Astrocyte of the hippocampus (primary cell): ENCODE measurements at regions not wholly inside any gene's neighbourhood (a gene's known extent, or its start where the extent isn't known, plus 50 kb on each side); places are given as distances from the start of the nearest gene placed in this dataset.
"Not testable (repeated sequence)": the region's sequence is repeated elsewhere in the genome, so short reads cannot be mapped to it uniquely, and the experiment has no call there.

Source experiments
- DNase-seq: peaks from one replicate; pipeline ENCODE4 v3.0.0; 2011; ENCODE audit warnings: low read depth, low spot score

- no peak for DNase-seq
These were observed 1752.6 kb upstream of the C9orf72 start for GRCh38 chr9:29325894-29326293.

DNA sequence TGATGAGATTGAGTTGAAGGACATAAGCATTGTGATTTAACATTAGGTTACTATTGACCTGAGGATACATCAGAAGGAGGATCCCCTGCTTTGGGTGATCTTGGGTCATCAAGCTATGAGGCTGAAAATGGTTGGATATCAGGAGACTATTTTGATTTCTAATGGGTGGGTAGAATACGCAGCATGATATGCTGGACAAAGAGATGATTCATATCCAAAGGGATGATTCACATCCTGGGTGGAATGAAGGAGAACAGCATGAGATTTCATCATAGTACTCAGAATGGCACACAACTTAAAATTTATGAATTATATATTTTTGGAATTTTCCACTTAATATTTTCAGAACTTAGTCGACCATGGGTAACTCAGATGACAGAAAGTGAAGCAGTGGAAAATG lies 1759.5 kb upstream of the C9orf72 start:
- DNase-seq, result peak; percentile 10

DNA sequence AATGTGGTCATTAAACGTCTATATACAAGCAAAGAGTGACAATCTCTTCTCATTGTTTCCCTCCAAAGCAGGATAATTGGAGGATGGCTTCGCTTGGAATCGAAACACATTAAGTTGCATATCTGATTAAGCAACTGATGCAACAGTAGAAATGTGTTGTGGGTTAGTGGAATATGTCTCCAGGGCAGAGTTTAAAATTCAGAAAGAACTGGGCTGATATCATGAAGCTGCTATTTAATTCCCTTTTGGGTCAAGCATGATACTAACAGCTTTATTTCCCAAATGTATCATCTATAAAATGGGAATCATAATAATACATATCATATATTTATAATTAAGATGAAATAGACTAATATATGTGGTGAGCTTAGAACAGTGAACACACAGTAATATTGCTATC lies 1763.0 kb upstream of the C9orf72 start:
- DNase-seq, result no peak

GRCh38 chr9:29339387-29339786 lies 1766.1 kb upstream of the C9orf72 start:
- DNase-seq, result no peak

DNA sequence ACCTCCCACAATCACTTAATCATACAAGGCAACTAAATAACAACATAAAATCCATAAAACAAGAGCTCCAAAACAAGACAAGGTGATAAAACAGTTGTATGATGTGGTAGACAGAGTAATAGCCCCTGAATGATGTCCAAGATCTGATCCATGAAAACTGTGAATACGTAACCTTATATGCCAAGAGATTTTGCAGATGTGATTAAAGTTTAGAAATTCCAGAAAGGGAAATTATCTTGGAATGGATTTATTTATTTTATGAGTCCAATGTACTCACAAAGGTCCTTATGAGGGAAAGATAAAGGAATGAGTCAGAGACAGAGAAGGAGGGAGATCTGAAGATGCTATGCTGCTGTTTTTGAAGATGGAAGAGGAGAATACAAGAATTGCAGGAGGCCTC lies 1775.7 kb upstream of the C9orf72 start:
- no peak for DNase-seq

GRCh38 chr9:29389421-29389820 lies 1816.1 kb upstream of the C9orf72 start:
- no peak for DNase-seq

DNA sequence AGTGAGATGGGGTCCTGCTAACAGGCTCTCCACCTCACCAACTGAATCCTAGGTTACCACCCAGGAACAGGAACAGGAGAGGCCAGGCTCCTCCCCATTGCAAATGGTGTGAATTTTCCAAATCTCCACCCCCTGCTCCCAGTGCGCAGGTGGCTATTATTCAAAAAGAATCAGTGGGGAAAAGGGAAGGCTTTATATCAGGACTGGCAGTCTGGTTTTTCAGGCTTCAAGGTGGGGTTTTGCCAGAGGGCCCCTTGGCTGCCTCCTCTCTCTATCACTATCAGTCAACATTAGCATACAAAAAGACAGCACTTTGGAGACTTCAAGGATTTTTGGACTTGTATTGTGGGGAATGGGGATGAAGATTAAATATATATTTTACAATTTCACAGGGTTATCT lies 1817.6 kb upstream of the C9orf72 start:
- DNase-seq, result no peak

DNA sequence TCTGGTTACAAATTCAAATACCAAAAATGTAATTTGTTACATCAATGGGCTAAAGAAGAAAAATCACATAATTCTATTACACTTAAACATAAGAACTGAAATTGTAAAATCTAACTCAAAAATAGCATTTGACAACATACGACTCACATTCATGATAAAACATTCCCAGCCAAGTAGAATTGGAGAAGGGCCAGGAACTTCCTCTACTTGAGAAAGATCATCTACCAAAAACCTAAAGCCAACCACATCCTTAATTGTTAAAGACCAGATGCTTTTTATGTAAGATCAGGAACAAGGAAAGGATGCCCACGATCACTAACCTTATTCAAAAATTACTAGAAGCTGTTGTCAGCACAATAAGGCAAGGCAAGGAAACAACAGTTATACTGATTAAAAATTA lies 1819.8 kb upstream of the C9orf72 start:
- DNase-seq, result no peak

DNA sequence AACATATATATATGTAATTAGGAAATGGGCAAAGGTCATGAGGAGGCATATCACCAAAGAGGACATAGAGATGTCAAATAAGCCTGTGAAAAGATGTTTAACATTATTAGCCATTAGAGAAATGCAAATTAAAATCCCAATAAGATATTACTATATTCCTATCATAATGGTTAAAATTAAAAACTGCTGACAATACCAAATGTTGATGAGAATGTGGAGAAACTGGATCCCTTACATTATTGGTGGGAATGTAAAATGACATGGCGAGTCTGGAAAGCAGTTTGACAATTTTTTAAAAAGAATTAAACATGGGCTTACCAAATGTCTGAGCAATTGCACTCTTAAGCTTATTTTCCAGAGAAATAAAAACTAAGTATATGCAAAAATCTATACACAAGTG lies 1821.6 kb upstream of the C9orf72 start:
- no peak for DNase-seq

DNA sequence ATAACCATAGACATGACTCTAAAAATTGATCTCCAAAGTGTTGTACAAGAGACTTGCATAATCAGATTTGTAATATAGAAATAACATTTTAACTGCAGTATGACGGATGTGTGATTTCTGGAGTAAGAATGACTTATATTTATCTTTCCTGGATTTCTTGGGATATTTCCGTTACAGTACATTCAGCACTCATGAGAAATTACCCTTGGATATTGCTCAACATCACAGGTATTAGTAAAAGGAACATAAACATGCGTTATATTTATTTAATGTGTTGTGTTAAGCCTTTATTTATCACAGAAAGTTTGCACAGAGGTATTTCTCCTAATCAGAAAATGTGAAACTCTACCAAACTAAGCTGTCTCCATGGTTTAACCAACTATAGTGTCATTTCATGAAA lies 1823.9 kb upstream of the C9orf72 start:
- DNase-seq, result no peak

DNA sequence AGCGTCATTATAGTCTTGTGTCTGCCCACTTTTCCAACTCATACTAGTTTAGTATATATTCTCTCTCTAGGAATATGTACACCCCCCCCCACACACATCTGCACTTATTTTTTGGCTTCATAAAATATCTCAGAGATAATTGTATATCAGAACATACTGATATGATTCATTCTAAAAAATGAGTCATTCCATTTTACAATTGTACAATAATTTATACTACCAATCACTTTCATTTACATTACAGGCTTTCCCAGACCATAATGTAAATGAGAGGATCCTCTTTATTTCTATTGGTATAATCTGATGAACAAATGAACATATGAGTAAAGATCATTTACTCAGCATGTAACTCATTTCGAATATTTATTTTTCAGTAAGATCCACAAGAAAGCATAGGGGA lies 1842.9 kb upstream of the C9orf72 start:
- DNase-seq, result no peak

GRCh38 chr9:29422438-29422837 lies 1849.2 kb upstream of the C9orf72 start:
- DNase-seq, result no peak

DNA sequence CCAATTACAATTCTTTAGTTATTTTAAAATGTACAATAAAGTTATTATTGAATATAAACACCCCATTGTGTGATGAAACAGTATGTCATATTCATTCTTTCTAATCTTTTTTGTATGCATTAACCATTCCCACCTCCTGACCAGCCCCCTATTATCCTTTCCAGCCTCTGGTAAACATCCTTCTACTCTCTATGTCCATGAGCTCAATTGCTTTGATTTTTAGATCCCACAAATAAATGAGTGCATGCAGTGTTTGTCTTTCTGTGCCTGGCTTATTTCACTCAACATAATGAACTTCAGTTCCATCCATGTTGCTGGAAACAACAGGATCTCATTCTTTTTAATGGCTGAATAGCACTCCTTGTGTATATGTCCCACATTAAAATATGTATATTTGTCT lies 1858.9 kb upstream of the C9orf72 start:
- DNase-seq, result no peak

DNA sequence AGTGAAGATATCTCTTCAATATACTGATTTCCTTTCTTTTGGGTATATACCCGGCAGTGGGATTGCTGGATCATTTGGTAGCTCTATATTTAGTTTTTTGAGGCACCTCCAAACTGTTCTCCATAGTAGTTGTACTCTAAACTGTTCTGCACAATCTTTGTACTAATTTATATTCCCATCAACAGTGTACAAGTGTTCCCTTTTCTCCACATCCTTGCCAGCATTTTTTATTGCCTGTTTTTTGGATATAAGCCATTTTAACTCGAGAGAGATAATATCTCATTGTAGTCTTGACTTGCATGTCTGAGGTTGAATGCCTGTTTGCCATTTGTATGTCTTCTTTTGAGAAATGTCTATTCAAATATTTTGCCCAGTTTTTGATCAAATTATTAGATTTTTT lies 1859.4 kb upstream of the C9orf72 start:
- DNase-seq, result not testable (repeated sequence)

- DNase-seq, result no peak
These were observed 1862.1 kb upstream of the C9orf72 start for GRCh38 chr9:29435368-29435767.

- DNase-seq, result no peak
These were observed 1864.2 kb upstream of the C9orf72 start for GRCh38 chr9:29437526-29437925.

DNA sequence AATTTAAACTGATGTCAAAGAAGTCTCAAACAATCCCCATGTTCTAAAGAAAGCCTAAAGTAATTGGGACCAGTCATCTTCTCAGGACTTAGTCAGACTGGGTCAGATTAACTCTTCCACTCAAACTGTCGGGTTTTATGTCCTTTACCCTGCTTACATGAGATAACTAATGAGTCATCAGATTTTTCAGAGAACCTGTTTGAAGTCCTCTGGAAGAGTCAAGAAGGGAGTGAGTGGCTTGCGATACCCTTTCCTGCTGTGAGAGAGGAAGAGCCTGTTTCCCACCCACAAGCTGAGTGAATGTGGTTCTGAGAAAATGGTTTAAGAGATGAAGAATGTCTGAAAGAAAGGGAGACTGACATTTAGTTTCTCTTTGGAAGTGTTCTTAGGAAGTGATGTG lies 1866.7 kb upstream of the C9orf72 start:
- DNase-seq, result no peak

DNA sequence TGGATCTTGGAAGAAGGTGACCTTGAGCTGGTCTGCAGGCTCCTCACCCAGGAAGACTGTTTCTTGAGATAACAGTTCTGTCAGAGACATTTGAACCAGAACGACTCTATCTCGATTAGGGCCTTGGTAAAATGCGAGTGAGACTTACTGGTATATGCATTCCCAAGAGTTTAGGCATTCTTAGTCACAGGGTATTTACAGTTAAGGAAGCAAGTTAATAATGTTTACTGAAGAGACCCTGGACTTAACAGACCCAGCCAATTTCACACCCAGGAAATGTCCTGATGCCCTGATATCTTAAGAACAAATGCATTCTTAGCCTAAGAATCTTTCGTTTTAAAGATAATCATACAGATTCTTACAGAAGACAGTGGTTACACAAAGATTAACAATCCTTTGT lies 1867.2 kb upstream of the C9orf72 start:
- DNase-seq, result no peak

- DNase-seq, result no peak
These were observed 1872.5 kb upstream of the C9orf72 start for GRCh38 chr9:29445751-29446150.

DNA sequence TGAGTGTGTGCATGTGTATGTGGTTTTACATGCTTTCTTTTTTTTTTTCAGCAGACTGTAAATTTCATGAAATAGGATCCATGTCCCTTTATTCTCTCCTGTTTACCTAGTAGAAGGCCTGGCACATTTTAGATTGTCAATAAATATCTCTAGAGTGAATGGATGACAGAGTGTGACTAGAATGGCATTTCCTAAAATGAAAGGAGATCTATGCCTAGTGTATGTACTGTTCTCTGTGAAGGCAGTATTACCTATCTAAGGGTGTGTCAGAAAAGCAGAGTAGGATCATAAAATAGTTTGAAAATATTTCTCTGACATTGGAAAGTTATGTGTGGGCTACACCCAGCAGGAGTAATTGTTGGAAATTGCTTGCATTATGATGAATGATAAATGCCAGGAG lies 1876.0 kb upstream of the C9orf72 start:
- no peak for DNase-seq

DNA sequence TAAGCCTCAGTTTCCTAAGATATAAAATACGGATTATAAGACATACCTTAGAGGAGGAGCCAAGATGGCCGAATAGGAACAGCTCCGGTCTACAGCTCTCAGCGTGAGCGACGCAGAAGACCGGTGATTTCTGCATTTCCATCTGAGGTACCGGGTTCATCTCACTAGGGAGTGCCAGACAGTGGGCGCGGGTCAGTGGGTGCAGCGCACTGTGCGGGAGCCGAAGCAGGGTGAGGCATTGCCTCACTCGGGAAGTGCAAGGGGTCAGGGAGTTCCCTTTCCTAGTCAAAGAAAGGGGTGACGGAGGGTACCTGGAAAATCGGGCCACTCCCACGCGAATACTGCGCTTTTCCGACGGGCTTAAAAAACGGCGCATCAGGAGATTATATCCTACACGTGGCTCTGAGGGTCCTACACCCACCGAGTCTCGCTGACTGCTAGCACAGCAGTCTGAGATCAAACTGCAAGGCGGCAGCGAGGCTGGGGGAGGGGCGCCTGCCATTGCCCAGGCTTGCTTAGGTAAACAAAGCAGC lies 1877.1 kb upstream of the C9orf72 start:
- DNase-seq, result not testable (repeated sequence)

DNA sequence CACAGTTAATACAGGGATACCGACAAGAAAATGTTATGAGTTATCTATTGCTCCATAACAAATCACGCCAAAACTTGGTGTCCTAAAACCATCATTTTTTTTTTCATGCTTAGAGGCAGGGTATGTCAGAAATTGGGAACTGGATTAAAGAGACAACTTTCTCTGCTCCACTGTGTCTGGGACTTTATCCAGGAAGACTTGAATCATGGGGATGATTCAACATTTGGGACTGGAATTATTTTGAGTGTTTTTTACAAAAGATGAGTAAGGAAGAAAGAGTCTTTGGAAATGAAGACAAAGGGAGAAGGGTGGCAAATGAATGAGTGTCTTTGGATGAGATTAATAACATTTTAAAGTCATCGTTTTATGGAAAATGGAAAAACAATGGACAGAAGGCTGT lies 1883.7 kb upstream of the C9orf72 start:
- peak; percentile 3 for DNase-seq

DNA sequence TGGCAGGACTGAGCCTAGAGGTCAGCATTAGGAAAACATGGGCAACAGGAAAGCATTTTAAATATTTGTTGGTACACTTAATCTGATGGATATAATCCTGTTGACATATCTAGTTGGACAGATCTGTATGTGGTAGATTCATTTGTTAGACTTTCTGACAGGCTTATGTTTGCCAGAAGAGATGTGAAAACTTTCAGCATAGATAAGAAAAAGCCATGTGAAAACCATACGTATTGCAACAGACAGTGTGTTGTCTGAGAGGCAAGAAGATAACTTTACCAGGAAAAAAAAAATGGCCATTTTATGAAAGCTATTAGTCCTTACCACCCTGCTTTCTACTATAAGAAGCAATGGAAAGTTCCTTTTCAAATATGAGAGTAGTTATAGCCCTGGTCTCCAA lies 1902.2 kb upstream of the C9orf72 start:
- DNase-seq, result no peak

GRCh38 chr9:29511680-29512079 lies 1938.4 kb upstream of the C9orf72 start:
- DNase-seq, result no peak

GRCh38 chr9:29514336-29514735 lies 1941.1 kb upstream of the C9orf72 start:
- DNase-seq, result no peak
